Gastroesophageal sphincter (tissue), 2 donors: ENCODE measurements at regions not wholly inside any gene's neighbourhood (a gene's known extent, or its start where the extent isn't known, plus 50 kb on each side); places are given as distances from the start of the nearest gene placed in this dataset.

Experiments
- EP300 ChIP-seq: sonication (generic); formaldehyde crosslinking; IDR thresholded peaks from one replicate; pipeline ENCODE4 v1.6.1; 2017; ENCODE audit warnings: antibody characterized with exemption, mild to moderate bottlenecking
- POLR2A ChIP-seq, 2 donors: fragments of 450-650 bp; IDR thresholded peaks; one replicate each; pipeline ENCODE4 v1.6.1; 2017; ENCODE audit warnings: antibody characterized with exemption in 2 of 2, mild to moderate bottlenecking in 2 of 2, moderate library complexity in 1 of 2
- POLR2AphosphoS5 ChIP-seq: sonication (generic); formaldehyde crosslinking; IDR thresholded peaks from one replicate; pipeline ENCODE4 v1.6.1; 2017; ENCODE audit warnings: antibody characterized with exemption

DNA sequence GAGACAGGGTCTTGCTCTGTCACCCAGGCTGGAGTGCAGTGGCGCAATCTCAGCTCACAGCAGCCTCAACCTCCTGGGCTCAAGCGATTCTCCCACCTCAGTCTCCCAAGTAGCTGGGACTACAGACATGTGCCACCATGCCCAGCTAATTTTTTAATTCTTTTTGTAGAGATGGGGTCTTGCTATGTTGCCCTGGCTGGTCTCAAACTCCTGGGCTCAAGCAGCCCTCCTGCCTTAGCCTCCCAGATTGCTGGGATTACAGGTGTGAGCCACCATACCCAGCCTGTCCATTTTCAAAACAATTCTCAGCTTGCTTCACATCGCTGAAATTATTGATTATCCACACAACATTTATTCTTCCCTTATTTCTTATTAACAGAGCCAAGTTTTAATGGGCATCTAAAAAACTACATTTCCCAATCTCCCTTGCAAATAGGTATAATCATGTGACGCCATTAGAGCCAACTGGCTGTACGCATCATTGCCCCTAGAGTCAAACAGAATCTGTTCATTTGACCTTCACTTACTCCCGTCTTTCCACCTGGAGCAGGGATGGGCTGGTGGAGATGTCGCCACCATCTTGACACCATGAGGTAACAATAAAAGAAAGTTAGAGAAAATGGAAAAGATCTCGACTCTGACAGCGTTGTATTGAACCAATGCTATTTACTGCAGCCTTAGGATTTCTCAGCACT lies 148.0 kb upstream of the FOXF1 start:
- TF ChIP-seq POLR2AphosphoS5 (no peak), POLR2A (IDR thresholded peaks at IDR 0.05) (no peak), EP300 (no peak)
